ENCODE measurements at regions not wholly inside any gene's neighbourhood (a gene's known extent, or its start where the extent isn't known, plus 50 kb on each side); places are given as distances from the start of the nearest gene placed in this dataset.

- WGBS, 2 donors = 80 to 86% methylated on average over 2 of the region's 2 CpGs
- Histone ChIP-seq H3K9me3 (no peaks in the 10 kb centered on the region), H3K27ac (no peak overlapping the region), H3K4me3 (no peak overlapping the region), H3K36me3 (ENCODE audit: low read depth, missing control alignments) (no peaks in the 10 kb centered on the region), H3K4me1 (no peaks in the 10 kb centered on the region), H3K27me3 (no peaks in the 10 kb centered on the region)
- intact Hi-C loops (cut with DNase I; ENCODE audit: low total_unique reads) = no loop called here
- no peak for DNase-seq
- TF ChIP-seq CTCF (IDR thresholded peaks at IDR 0.05) (no peak), POLR2A (IDR thresholded peaks at IDR 0.05) (no peak)
These were observed 848.8 kb upstream of the ACO1 start for GRCh38 chr9:31535651-31536050.

- no peak overlapping the region for H3K4me3 ChIP-seq
- no peaks in the 10 kb centered on the region for H3K36me3 ChIP-seq (ENCODE audit: low read depth, missing control alignments)
- H3K27me3 ChIP-seq = no peaks in the 10 kb centered on the region
- H3K27ac ChIP-seq = no peak overlapping the region
- TF ChIP-seq CTCF (IDR thresholded peaks at IDR 0.05) = no peak
- no peaks in the 10 kb centered on the region for H3K9me3 ChIP-seq
- 37 to 48% methylated on average over 4 of the region's 4 CpGs for WGBS, 2 donors
- no peak for DNase-seq
- no peaks in the 10 kb centered on the region for H3K4me1 ChIP-seq
- intact Hi-C loops (cut with DNase I; ENCODE audit: low total_unique reads) = no loop called here
These were observed 848.0 kb upstream of the ACO1 start for GRCh38 chr9:31536471-31536870.

- Histone ChIP-seq H3K9me3 (no peaks in the 10 kb centered on the region), H3K36me3 (ENCODE audit: low read depth, missing control alignments) (no peaks in the 10 kb centered on the region), H3K27me3 (no peaks in the 10 kb centered on the region), H3K4me3 (no peak overlapping the region), H3K4me1 (peaks cover 5% of the 10 kb centered on the region), H3K27ac (no peak overlapping the region)
- intact Hi-C loops (cut with DNase I; ENCODE audit: low total_unique reads) = no loop called here
- TF ChIP-seq CTCF (IDR thresholded peaks at IDR 0.05) (no peak), POLR2A (IDR thresholded peaks at IDR 0.05) (no peak)
- no peak for DNase-seq
- 27 to 30% methylated on average over 4 of the region's 4 CpGs for WGBS, 2 donors
These were observed 842.6 kb upstream of the ACO1 start for GRCh38 chr9:31541721-31542281.

- no peak overlapping the region for H3K4me3 ChIP-seq
These were observed 841.9 kb upstream of the ACO1 start for GRCh38 chr9:31542384-31543055.

More at GRCh38 chr9:31542384-31543055, 841.9 kb upstream of the ACO1 start:
- H3K4me1 ChIP-seq = peaks cover 5% of the 10 kb centered on the region
- H3K36me3 ChIP-seq (ENCODE audit: low read depth, missing control alignments) = no peaks in the 10 kb centered on the region
- H3K9me3 ChIP-seq = no peaks in the 10 kb centered on the region
- no peak overlapping the region for H3K27ac ChIP-seq
- no peaks in the 10 kb centered on the region for H3K27me3 ChIP-seq
- intact Hi-C loops (cut with DNase I; ENCODE audit: low total_unique reads) = no loop called here
- TF ChIP-seq POLR2A (IDR thresholded peaks at IDR 0.05) = no peak
- TF ChIP-seq CTCF (IDR thresholded peaks at IDR 0.05) = peak in 1 of 3 experiments; percentile 30
- WGBS, 2 donors = 29 to 30% methylated on average over 5 of the region's 5 CpGs
- DNase-seq = peak; percentile 44

Measured in testis (tissue), 2 donors.